Type B pancreatic cell (in vitro differentiated cells): ENCODE measurements at regions not wholly inside any gene's neighbourhood (a gene's known extent, or its start where the extent isn't known, plus 50 kb on each side); places are given as distances from the start of the nearest gene placed in this dataset.

Experiments
- DNase-seq: peaks from one replicate; pipeline ENCODE4 v3.0.0; 2021; ENCODE audit warnings: mixed read lengths; ENCODE audit not compliant: unreplicated experiment; ENCODE audit errors: extremely low spot score
- H3K27ac Mint-ChIP-seq: 2 replicates; pipeline ENCODE4 v1.8.0; 2021; ENCODE audit warnings: mild to moderate bottlenecking, mixed read lengths
- H3K27me3 Mint-ChIP-seq: 2 replicates; pipeline ENCODE4 v1.8.0; 2021; ENCODE audit warnings: mixed read lengths
- H3K36me3 Mint-ChIP-seq: 2 replicates; pipeline ENCODE4 v1.8.0; 2021; ENCODE audit warnings: mixed read lengths
- H3K4me1 Mint-ChIP-seq: one replicate; pipeline ENCODE4 v1.8.0; 2021; ENCODE audit warnings: mixed read lengths; ENCODE audit not compliant: unreplicated experiment
- H3K4me3 Mint-ChIP-seq: 2 replicates; pipeline ENCODE4 v1.8.0; 2021; ENCODE audit warnings: mild to moderate bottlenecking, mixed read lengths
- H3K9me3 Mint-ChIP-seq: 2 replicates; pipeline ENCODE4 v1.8.0; 2021; ENCODE audit warnings: mixed read lengths
- CTCF ChIP-seq: fragments of 200-600 bp; sonication (generic); conservative IDR thresholded peaks from 2 replicates; pipeline ENCODE4 v1.5.0; 2021; ENCODE audit warnings: antibody characterized with exemption, mild to moderate bottlenecking

- no peak for DNase-seq
- Mint-ChIP-seq H3K4me3 (no peak overlapping the region), H3K27me3 (peaks cover 55% of the 10 kb centered on the region), H3K9me3 (peaks cover 11% of the 10 kb centered on the region), H3K27ac (no peak overlapping the region), H3K4me1 (peaks cover 10% of the 10 kb centered on the region), H3K36me3 (peaks cover 4% of the 10 kb centered on the region)
- no peak for TF ChIP-seq CTCF
These were observed 210.7 kb upstream of the NLRP1 start for GRCh38 chr17:5794881-5795506.

GRCh38 chr17:5797447-5798050 lies 213.2 kb upstream of the NLRP1 start:
- H3K27ac Mint-ChIP-seq = no peak overlapping the region
- peaks cover 10% of the 10 kb centered on the region for H3K4me1 Mint-ChIP-seq
- DNase-seq = no peak
- H3K4me3 Mint-ChIP-seq = no peak overlapping the region
- TF ChIP-seq CTCF = no peak
- peaks cover 4% of the 10 kb centered on the region for H3K36me3 Mint-ChIP-seq
- H3K27me3 Mint-ChIP-seq = peaks cover 56% of the 10 kb centered on the region
- H3K9me3 Mint-ChIP-seq = peaks cover 6% of the 10 kb centered on the region

- Mint-ChIP-seq H3K36me3 (peaks cover under 1% of the 10 kb centered on the region), H3K27ac (no peak overlapping the region), H3K4me1 (peaks cover 10% of the 10 kb centered on the region), H3K27me3 (peaks cover 53% of the 10 kb centered on the region), H3K4me3 (no peak overlapping the region), H3K9me3 (peaks cover under 1% of the 10 kb centered on the region)
- no peak for DNase-seq
- TF ChIP-seq CTCF = no peak
These were observed 213.8 kb upstream of the NLRP1 start for GRCh38 chr17:5798094-5798493.

- H3K27ac Mint-ChIP-seq = no peak overlapping the region
- DNase-seq = no peak
- H3K9me3 Mint-ChIP-seq = no peaks in the 10 kb centered on the region
- H3K27me3 Mint-ChIP-seq = peaks cover 57% of the 10 kb centered on the region
- TF ChIP-seq CTCF = no peak
- H3K4me1 Mint-ChIP-seq = peaks cover 10% of the 10 kb centered on the region
- H3K36me3 Mint-ChIP-seq = no peaks in the 10 kb centered on the region
- H3K4me3 Mint-ChIP-seq = no peak overlapping the region
These were observed 215.8 kb upstream of the NLRP1 start for GRCh38 chr17:5800131-5800530.

- Mint-ChIP-seq H3K4me1 (peaks cover 10% of the 10 kb centered on the region), H3K27me3 (peaks cover 54% of the 10 kb centered on the region), H3K27ac (no peak overlapping the region), H3K36me3 (no peaks in the 10 kb centered on the region), H3K4me3 (no peak overlapping the region), H3K9me3 (no peaks in the 10 kb centered on the region)
- no peak for TF ChIP-seq CTCF
- DNase-seq = no peak
These were observed 216.3 kb upstream of the NLRP1 start for GRCh38 chr17:5800646-5801045.
